Activated T-cell treated with anti-CD3 and anti-CD28 coated beads for 48 hours (primary cell): ENCODE measurements at regions not wholly inside any gene's neighbourhood (a gene's known extent, or its start where the extent isn't known, plus 50 kb on each side); places are given as distances from the start of the nearest gene placed in this dataset.

Experiments used
- DNase-seq: peaks from one replicate; pipeline ENCODE4 v3.0.0-alpha.2; 2020; ENCODE audit warnings: low read depth

DNA sequence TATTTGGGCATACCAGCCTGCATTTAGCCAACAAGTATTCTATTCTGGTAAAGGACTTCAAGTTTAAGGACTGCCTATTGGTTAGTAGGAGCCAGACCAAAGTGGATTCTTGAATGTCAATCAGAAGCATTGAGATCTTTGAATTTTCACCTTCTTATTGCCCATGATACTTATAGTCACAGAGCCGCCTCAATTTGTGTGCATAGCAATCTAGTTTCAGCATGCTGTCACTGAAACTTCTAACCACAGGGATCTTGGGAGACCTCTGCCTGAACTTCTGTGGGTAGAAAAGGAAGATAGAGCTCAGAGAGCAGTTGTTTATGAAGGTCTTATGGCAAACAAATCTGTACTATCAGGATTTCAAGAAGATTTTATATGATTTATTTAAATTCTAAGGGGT, 501.4 kb upstream of the USP24 start:
- DNase-seq: no peak

DNA sequence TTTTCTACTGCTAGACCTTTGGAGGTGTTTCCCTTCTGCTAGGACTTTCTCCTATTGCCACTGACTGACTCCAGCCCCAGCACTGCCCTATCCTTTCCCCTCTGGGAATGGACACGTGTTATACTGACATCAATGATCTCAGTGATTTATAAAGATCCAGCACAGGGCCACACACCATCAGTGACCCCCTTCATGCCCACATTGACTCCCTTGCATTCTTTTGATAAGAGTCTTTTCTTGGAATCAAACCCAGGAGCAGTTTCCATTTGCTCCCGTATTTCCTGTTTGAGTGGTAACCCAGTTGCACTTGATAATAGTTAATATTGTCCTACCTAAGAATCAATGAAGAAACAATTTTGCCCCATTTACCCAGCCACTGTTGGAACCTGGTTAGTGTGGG, 501.0 kb upstream of the USP24 start:
- DNase-seq: no peak

DNA sequence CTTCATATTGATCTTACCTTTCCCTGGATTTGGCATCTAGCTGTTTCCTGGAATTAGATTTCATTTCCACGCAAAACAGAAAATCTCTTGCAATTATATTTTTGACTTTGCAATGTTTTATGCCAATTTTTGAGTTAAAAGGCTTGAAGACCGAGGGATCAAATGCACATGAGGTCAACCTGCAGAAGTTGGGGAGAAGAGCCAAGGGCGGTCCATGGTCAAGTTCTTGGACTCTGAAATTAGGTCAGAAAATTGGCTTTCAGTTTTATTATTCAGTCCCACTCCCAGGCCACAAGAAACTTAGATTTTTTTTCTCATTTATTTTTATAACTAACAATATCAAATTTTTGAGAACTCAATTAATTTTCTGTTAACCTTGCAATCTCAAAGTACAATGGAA, 499.1 kb upstream of the USP24 start:
- DNase-seq: no peak

DNA sequence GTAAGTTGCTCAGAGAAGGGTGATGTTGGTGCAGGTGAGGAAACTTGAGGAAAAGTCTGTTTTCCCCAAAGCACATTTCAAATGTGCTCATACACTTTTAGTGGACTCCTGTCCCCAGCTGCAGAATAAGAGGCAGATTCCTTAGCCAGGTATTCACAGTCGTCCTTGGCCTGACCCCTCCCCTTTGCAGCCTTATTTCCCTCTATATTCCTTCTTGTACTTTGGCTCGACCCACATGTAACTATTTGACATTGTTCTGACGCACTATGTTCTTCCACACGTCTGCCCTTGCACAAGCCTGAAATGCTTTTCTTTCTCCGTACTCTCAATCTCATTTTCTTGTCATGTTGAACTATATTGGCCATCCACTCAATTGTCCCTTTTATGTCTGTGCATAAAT, 498.4 kb upstream of the USP24 start:
- DNase-seq: no peak

DNA sequence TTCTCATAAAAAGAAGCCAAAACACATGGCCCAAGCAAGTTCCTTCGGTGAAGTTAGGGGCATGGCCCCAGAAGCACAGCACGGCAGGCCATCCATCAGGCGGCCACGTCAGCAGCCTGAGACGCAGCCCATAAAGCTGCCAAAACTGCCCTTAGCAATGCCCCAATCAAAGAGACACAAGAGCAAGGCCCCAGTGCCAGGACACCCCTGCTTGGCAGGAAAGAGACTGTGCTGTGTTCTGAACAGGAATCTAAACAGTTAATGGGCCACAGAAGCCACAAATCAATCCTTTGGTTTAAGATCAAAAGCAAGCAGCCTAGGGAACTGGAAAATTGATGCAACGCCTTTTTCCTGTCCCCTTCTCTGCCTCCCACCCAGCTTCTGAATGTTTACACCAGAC, 497.0 kb upstream of the USP24 start:
- DNase-seq: no peak

DNA sequence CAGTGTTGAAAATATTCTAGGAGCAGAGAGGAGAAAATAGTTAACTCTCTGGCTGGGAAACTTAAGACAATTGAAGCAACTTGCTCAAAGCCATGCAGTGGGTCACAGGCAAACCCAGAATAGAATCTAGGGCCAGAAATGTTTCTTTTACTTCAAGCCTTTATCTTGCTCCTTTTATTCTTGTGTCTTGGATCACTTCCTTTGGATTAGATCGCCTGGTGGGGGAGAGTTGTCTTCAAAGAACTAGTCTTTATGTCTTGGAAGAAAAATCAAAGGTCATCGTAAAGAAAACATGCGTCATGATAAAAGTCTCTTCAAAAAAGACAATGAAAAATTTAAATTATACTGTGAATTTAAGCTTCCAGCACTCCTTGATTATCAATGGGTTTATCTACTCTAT, 493.6 kb upstream of the USP24 start:
- no peak for DNase-seq

DNA sequence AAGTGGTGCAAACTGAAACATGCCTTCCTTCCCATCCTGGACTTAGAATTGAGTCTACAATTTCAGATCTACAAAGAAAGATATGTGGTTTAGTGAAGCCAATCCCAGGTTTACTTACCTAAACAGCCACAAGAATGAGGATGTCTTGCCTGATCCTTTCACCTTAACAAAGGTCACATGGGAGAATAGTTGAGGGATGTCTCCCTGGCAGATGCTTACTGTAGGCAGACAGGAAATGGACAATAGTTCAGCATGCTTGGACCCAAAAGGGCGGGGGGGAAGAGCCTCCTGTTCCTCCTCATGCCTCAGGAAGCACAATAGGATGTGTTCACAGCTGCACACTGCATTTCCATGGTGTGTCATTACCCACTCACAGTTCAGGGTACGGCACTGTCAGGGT, 492.7 kb upstream of the USP24 start:
- DNase-seq: no peak

DNA sequence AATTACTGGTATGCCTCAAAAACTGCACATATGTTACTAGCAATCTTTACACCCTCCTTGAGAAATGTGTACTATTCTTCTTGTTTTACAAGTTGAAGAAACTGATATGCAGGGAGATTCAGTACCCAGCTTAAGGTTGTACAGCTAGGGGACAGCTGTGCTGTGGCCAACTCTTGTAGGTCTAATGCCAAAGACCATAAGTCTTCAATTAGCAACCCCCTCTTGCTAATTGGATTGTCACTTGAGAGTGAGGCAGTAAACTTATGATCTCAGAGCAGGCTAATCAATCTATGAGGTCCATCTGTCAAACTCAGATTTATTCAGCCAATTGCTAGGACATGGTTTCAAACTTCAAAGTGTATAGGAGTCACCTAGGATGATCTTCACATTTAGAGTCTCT, 492.0 kb upstream of the USP24 start:
- no peak for DNase-seq

DNA sequence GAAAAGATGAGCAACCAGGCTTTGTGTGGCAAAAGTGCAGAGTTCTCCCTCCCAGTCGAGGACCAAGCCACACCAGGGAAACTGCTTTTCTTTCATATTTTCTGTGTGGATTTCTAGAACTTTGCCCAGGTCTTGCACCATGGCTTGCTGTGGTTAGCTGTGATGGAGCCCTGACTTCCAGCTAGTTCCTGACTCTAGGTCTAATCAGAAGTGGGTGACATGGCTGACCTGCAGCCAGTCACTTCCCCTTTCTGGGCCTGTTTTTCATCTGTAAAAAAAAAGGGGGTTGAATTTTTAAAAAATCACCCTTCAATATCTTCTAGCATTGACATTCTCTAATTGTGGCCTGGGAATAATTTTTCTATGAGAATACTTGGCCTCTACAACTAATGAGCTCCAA, 491.2 kb upstream of the USP24 start:
- no peak for DNase-seq

DNA sequence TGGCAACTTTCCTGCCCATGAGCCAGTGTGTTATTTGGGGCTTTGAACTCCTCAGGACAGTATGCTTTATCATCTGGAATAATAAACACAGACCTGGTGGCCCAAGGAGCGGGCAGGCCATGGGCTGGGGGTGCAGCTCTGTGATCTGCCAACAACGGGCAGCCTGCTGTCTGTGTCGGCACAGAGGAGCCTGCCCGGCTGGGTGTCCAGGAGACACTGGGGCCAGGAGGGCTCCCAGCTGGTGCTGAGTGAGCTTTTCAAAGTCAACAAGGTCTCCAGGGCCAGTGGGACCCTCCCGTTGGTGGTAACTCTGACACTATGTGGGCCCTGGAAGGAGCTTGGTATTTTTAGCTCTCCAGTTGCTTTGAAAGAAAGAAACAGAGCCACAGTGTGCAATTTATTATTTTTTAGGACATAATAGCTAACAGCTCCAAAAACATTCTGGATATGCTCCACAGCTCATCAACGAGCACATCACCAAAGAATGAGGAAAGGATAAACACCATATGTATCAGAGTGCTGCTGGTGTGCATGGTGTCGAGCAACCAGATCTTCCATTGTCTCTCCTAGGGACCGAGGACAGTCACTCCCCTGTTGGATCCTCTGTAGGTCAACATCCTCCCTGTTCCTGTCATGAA, 488.7 kb upstream of the USP24 start:
- DNase-seq: no peak

DNA sequence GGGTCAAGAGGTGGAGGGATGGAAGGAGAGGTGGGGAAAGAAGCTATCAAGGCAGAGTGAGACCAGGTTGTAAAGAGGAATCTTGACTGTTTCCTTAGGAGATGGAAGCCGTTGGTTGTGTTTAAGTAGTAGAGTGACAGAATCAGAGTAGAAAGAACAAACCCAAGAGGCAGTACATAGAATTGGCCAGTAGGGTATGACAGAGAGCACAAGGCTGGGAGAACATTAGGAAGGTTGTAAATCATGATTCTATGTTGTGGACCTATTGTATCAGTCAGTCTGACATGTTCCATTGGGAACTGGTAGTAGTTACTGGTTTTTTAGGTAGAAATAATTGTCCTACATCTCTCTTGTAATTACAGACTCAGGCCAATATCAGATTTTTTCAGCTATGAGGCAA, 486.9 kb upstream of the USP24 start:
- DNase-seq: no peak

DNA sequence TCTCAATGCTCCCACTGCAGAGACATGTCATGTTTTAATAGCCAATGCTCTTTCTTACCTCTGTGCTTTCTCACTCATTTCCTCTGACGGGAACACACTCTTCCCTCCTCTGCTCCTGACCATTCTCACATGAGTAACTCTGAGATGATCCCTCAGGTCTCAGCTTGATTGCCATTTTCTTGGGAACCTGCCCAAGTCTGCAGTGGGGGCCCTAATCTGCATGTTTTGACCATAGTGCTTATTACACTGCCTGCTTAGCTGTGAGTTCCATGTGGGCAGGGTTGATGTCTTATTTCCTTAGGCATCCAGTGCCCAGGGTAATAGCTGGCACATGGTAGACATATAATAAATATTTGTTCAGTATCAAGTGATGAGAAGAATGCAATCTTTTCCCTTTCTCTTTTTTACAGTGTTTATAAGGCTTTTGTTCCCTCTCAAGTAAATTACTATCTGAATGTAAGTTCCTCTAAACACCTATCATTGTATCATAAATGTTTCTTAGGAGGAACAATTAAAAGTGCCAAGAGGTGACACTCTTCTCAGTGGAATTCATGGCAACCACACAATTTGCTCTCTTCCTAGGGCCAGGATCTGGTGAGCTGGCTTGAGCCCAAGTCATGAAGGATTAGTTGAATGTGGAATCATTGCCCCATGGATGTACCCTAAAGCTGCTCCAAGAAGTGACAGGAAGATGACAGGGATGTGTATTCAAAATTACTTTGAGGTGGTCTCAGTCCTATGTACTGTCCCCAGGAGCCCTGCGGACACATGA, 485.4 kb upstream of the USP24 start:
- no peak for DNase-seq

DNA sequence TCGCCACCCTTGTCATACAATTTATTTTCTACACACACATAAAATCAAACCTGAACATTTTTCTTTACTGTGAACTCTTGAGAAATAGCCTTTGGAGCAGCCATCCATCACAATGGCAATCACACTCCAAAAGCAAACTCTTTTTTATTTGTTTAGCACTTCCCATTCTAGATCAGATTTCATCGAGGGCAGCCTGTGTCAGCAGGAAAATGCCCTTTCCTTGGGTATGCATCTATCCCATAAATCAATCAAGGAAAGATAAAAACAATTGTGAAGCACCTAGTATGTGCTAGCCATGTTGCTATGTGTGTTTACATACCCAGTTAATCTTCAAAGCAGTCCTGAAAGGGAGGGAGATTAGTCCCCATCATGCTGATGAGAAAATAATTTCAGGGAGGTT, 484.1 kb upstream of the USP24 start:
- DNase-seq: no peak

DNA sequence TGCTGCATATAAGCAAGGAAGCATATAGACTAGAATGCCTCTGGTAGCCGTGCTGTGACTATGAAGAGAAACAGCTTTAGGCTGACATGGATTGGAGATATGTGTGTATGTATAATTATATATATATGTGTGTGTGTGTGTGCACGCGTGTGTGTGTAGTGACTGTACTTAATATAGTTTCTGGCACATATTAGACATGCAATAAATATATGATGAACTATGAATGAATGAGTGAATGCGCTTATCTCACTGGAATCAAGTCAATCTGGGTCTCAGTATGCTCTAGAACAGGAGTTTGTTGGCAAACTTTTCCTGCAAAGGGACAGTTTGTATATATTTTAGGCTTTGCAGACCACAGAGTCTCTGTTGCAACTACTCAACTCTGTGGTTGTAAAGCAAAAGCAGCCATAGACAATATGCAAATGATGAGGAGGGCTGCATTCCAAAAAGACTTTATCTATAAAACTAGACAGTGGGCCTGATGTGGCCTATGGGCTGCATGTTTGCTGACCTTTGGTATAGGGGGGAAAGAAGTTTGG, 482.9 kb upstream of the USP24 start:
- no peak for DNase-seq

DNA sequence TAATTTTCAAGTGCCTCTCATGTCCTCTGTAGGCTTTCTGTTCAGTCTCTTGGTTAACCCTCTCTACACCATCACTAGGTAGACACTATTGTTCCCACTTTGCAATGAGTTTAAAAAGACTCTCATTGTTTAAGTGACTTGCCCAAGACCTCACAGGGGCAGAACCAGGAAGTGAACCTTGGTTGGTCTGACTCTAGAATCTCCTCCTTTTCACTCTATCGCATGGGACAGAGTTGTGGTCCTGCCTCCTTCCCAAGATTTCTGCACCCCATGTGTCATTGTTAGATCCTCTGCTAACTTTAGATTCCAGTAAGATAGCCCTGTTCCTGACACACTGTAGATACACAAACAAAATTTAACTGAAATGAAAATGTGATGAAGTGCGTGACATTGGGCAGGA, 481.7 kb upstream of the USP24 start:
- DNase-seq: no peak

DNA sequence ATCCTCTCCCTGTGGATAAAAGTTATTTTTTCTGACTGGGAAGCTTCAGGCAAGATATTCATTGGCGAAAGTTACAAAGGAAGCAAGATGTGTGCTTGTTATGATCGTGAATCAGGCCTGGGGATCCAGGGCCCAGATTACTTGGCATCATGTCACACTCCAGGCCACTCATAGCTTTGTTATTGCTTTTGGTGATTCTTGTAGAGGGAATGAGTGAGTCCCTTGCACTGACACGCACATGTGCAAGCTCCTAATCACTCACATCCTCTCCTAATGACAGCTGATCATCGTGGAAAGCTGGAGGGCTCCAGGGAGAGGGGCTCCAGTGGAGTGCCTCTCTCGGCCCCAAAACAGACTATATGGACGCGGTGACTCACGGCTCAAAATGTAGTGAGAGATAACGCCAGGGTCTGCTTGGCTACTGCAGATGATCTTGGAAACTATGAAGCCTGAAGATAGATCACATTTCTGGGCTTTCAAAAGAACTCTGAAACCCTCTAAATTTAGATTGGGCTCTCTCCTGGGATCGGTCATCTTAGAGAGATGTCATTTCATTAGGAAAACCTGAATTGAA, 481.1 kb upstream of the USP24 start:
- DNase-seq: no peak

DNA sequence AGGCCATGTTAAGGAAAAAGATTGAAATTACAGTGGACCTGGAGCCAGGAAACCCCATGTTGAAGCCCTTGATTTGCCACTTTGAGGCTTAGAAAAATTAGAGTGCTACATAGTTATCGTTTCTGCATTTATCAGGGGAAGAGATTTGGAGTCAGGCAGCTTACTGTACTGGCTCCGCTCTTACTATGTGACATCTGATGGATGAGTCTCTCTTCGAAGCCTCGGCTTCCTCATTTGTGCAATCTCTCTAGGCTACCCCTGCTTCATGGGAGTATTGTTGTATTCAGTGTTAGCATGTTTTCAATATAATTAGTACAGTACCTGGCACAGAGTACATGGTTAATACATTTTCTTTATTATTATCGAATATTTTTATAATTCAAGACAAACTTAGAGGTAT, 480.4 kb upstream of the USP24 start:
- no peak for DNase-seq

DNA sequence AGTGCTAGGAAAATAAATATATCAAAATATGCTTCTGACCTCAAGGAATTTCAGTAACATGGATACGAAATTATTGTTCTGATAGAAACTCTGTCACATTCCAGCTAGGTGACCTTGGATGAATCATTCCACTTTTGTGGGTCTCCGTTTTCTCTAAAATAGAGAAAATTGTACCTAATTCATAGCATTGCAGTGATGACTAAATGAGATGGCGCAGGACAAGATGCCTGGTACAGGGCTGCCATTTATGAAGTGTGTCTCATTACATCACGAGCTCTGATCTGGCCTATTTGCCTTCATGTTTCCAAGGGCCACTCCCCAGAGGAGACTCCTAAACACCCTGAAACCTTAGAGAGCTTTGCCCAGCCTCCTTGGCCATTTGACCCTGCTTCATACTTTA, 480.0 kb upstream of the USP24 start:
- DNase-seq: no peak

DNA sequence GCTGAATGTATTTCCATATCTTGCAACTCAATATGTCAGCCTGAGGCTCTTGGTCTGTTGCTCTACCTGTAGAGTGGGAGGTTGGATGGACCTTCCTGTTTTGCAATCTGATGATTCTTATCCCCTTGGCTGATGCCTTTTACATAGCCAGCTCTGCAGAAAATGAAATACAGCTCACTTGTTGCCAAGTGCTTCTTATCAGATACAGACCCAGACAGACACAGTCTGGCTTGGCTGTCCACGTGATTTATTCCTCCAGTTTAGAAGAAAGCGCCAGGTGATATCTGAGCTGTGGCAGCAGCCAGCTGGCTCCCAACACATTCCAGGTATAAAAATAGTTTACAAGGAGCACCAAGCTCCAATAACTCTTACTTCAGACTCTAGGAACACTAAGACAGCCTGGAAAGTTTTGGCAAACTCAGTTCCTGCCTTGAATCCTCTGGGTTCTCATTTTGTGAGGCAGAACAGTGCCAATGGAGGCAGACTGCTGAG, 479.2 kb upstream of the USP24 start:
- no peak for DNase-seq

DNA sequence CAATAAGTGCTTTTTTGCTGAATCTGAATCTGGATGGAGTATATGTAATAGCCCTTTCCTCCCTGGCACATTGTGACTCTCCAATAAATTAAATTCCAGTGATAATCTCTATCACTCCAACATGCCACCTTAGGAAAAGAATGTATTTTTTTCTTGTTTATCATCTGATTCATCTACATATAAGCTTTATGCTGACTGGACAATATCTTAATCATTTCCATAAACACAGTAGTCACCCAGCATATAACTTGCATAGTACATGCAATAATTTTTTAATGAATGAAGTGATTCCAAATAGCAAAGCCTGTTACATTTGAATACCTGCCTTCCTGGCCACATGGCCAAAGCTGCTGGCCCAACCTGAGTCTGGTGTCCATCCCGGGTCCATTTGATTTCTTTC, 477.6 kb upstream of the USP24 start:
- DNase-seq: no peak

DNA sequence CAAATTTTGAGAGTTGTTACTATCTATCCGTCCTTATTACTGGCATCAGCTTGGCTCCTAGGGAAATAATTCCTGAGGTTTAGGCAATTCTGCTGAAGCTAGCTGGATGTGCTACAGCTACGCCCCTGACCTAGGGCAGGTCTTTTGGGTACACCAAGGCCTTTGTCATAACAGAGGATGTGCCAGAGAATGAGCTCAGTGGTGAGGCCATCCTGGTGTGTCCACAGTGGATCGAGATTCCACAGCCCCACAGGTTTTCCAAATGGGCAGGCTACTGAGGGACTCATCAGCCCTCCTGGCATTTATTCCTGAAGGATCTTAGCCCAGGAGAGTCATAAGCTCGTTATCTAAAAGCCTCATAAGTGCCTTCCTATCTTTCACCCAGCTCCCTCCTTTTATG, 475.2 kb upstream of the USP24 start:
- no peak for DNase-seq

DNA sequence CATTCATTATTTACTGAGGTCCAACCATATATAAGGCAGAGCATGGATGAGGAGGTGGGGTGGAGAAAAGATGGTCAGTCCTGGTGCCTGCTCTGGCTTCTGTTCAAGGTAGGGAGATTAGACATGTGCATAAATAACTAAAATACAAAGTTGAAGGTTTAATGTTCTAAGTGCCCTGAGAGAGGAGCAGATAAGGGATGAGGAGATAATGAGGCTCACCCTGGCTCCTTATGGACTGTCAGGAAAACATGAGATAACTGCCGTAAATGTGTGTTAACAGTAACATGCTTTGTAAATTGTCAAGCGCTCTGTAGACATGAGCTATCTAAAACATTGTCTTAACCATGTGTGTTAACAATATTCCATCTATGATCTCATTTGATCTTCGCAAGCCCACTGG, 474.6 kb upstream of the USP24 start:
- DNase-seq: no peak

DNA sequence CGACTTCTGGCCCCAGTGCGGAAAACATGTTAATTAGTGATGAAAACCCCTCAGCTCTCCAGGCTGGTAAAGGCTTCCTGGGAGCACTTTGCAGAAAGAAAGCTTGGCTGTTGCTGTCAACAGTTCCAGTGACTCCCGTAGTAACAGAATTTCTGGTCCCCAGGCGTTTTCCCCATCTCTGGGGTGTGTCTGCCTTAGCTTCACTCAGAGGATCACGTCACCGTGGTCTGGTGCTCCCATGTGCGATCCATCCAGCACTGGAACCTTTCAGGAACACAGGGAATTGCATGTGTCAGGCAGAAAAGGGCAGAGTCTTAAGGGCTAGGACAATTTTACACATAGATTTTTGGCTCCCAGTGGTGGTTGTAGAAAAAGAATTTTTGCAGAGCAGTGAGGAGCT, 470.4 kb upstream of the USP24 start:
- no peak for DNase-seq
